ENCODE measurements at regions not wholly inside any gene's neighbourhood (a gene's known extent, or its start where the extent isn't known, plus 50 kb on each side); places are given as distances from the start of the nearest gene placed in this dataset.

GRCh38 chr2:223283771-223284170, 231.8 kb downstream of the KCNE4 start (continued):
- no peak for TF ChIP-seq CHD7 (IDR thresholded peaks at IDR 0.05; ENCODE audit: insufficient replicate concordance, low read length)
- TF ChIP-seq USF2 (IDR thresholded peaks at IDR 0.05; ENCODE audit: low read length) = no peak
- no peak for TF ChIP-seq CHD2 (IDR thresholded peaks at IDR 0.05; ENCODE audit: low read length)
- TF ChIP-seq BACH1 (IDR thresholded peaks at IDR 0.05; ENCODE audit: low read length) = no peak
- TF ChIP-seq TBP (IDR thresholded peaks at IDR 0.05; ENCODE audit: low read depth, low read length) = no peak
- no peak for TF ChIP-seq E2F6 (IDR thresholded peaks at IDR 0.05)
- no peak for TF ChIP-seq MAX (IDR thresholded peaks at IDR 0.05)

All from H1 (cell line).